PC-3 (cell line): ENCODE measurements at regions not wholly inside any gene's neighbourhood (a gene's known extent, or its start where the extent isn't known, plus 50 kb on each side); places are given as distances from the start of the nearest gene placed in this dataset.

Source experiments
- ATAC-seq: fragments of 200-7000 bp; cut with Tn5 transposase; 2 replicates; pipeline ENCODE4 v1.9.1; 2020; ENCODE audit warnings: mild to moderate bottlenecking, moderate library complexity
- BruUV-seq: library from RNA; stranded (reverse); fragments of 400-500 nt; replicated peaks from 2 replicates; lab custom pipeline; 2021; lab: Mats Ljungman, UMichigan
- CTCF ChIA-PET: fragments of 300-600 bp; sonication (Branson Sonifier 250); formaldehyde crosslinking; loops from one replicate; lab custom pipeline; 2022; ENCODE audit warnings: antibody characterized with exemption; lab: Charles Lee
- POLR2A ChIA-PET: fragments of 300-600 bp; sonication (Branson Sonifier 250); formaldehyde crosslinking; loops from one replicate; lab custom pipeline; 2022; ENCODE audit warnings: antibody characterized with exemption; ENCODE audit not compliant: unreplicated experiment; lab: Charles Lee
- DNase-seq: peaks from one replicate; pipeline ENCODE4 v3.0.0-alpha.2; 2015
- H2AFZ ChIP-seq: fragments of 300-600 bp; sonication (generic); 2 replicates; pipeline ENCODE4 v1.6.0; 2016; ENCODE audit warnings: antibody characterized with exemption, low read length
- H3F3A ChIP-seq: fragments of 300-600 bp; sonication (generic); one replicate; pipeline ENCODE4 v1.6.0; 2017; ENCODE audit warnings: antibody characterized with exemption, low read length, control low read depth, mild to moderate bottlenecking; ENCODE audit not compliant: unreplicated experiment
- H3K27ac ChIP-seq: fragments of 300-600 bp; sonication (generic); 2 replicates; pipeline ENCODE4 v1.5.1; 2016; ENCODE audit warnings: mild to moderate bottlenecking, low read length
- H3K27me3 ChIP-seq: fragments of 300-600 bp; sonication (generic); 2 replicates; pipeline ENCODE4 v1.6.1; 2016; ENCODE audit warnings: low read length, mixed read lengths
- H3K36me3 ChIP-seq: fragments of 300-600 bp; sonication (generic); 2 replicates; pipeline ENCODE4 v1.6.1; 2016; ENCODE audit warnings: low read depth, mixed run types, low read length, mixed read lengths
- H3K4me1 ChIP-seq: fragments of 300-600 bp; sonication (generic); 2 replicates; pipeline ENCODE4 v1.5.1; 2016; ENCODE audit warnings: low read length; ENCODE audit not compliant: insufficient read depth
- H3K4me2 ChIP-seq: fragments of 300-600 bp; sonication (generic); 2 replicates; pipeline ENCODE4 v1.6.0; 2016; ENCODE audit warnings: low read length
- H3K4me3 ChIP-seq: fragments of 300-600 bp; sonication (generic); 2 replicates; pipeline ENCODE4 v1.5.1; 2016; ENCODE audit warnings: mild to moderate bottlenecking, low read length, mixed read lengths
- H3K79me2 ChIP-seq: fragments of 300-600 bp; sonication (generic); 2 replicates; pipeline ENCODE4 v1.6.1; 2017; ENCODE audit warnings: low read length, mixed read lengths
- H3K9ac ChIP-seq: fragments of 300-600 bp; sonication (generic); 2 replicates; pipeline ENCODE4 v1.6.0; 2016; ENCODE audit warnings: mild to moderate bottlenecking, low read length
- H3K9me2 ChIP-seq: fragments of 300-600 bp; sonication (generic); replicated peaks from 2 replicates; pipeline ENCODE4 v1.6.1; 2016; ENCODE audit warnings: mixed run types, low read length, mixed read lengths
- H3K9me3 ChIP-seq: fragments of 300-600 bp; sonication (generic); 2 replicates; pipeline ENCODE4 v1.6.1; 2016; ENCODE audit warnings: low read length, mixed read lengths
- H4K20me1 ChIP-seq: fragments of 300-600 bp; sonication (generic); 2 replicates; pipeline ENCODE4 v1.6.1; 2016; ENCODE audit warnings: low read length, mixed read lengths
- CTCF ChIP-seq: fragments of 300-600 bp; sonication (generic); conservative IDR thresholded peaks from 2 replicates; pipeline ENCODE4 v1.5.1; 2017; ENCODE audit warnings: antibody characterized with exemption, low read depth, mild to moderate bottlenecking, low read length
- EZH2 ChIP-seq: fragments of 300-600 bp; sonication (generic); IDR thresholded peaks from one replicate; pipeline ENCODE4 v1.6.1; 2017; ENCODE audit warnings: antibody characterized with exemption, mild to moderate bottlenecking, low read length; ENCODE audit not compliant: unreplicated experiment
- EZH2phosphoT487 ChIP-seq: fragments of 300-600 bp; sonication (generic); IDR thresholded peaks from 2 replicates; pipeline ENCODE4 v1.6.1; 2018; ENCODE audit warnings: mild to moderate bottlenecking, antibody characterized with exemption, low read length, borderline replicate concordance
- intact Hi-C: fragments of 100-400 bp; cut with micrococcal nuclease; formaldehyde crosslinking; loops from 2 replicates; pipeline ENCODE4 v1.9.0; 2023

GRCh38 chr2:236738030-236738429, 168.4 kb downstream of the ACKR3 start:
- H3F3A ChIP-seq = no peaks in the 10 kb centered on the region
- no peak overlapping the region for H3K27ac ChIP-seq
- no peak overlapping the region for H3K4me2 ChIP-seq
- DNase-seq = no peak
- H3K9ac ChIP-seq = no peak overlapping the region
- no peaks in the 10 kb centered on the region for H4K20me1 ChIP-seq
- no TSS peak for BruUV-seq
- H3K27me3 ChIP-seq = no peaks in the 10 kb centered on the region
- no peak overlapping the region for H3K4me3 ChIP-seq
- no peaks in the 10 kb centered on the region for H3K36me3 ChIP-seq
- H3K4me1 ChIP-seq = no peaks in the 10 kb centered on the region
- intact Hi-C loops = no loop called here
- H3K9me2 ChIP-seq = no peaks in the 10 kb centered on the region
- TF ChIP-seq EZH2phosphoT487 (no peak), EZH2 (no peak), CTCF (no peak)
- H3K9me3 ChIP-seq = no peaks in the 10 kb centered on the region
- ChIA-PET CTCF (no interaction called here), POLR2A (no interaction called here)
- no peak for ATAC-seq
- no peak overlapping the region for H2AFZ ChIP-seq
- no peaks in the 10 kb centered on the region for H3K79me2 ChIP-seq

GRCh38 chr2:236738896-236739295, 169.3 kb downstream of the ACKR3 start:
- intact Hi-C loops = no loop called here

More at GRCh38 chr2:236738896-236739295, 169.3 kb downstream of the ACKR3 start:
- TF ChIP-seq EZH2phosphoT487 = no peak
- no peak for TF ChIP-seq CTCF
- TF ChIP-seq EZH2 = no peak
- Histone ChIP-seq H3K4me1 (peaks cover 6% of the 10 kb centered on the region), H3K9me2 (no peaks in the 10 kb centered on the region), H4K20me1 (no peaks in the 10 kb centered on the region), H3K9me3 (no peaks in the 10 kb centered on the region), H3K4me3 (no peak overlapping the region), H3F3A (no peaks in the 10 kb centered on the region), H3K36me3 (no peaks in the 10 kb centered on the region), H3K27ac (no peak overlapping the region), H3K27me3 (no peaks in the 10 kb centered on the region), H3K9ac (no peak overlapping the region), H3K79me2 (no peaks in the 10 kb centered on the region), H2AFZ (no peak overlapping the region), H3K4me2 (no peak overlapping the region)
- ATAC-seq = no peak
- CTCF ChIA-PET = no interaction called here
- POLR2A ChIA-PET = no interaction called here
- no peak for DNase-seq
- BruUV-seq = no TSS peak
